ENCODE measurements at regions not wholly inside any gene's neighbourhood (a gene's known extent, or its start where the extent isn't known, plus 50 kb on each side); places are given as distances from the start of the nearest gene placed in this dataset.
"Not testable (repeated sequence)": the region's sequence is repeated elsewhere in the genome, so short reads cannot be mapped to it uniquely, and the experiment has no call there.

GRCh38 chr17:21595086-21595485, 97.2 kb upstream of the KCNJ18 start:
- no peak for DNase-seq (ENCODE audit: low read depth, low spot score)
- no peak for TF ChIP-seq POLR2AphosphoS5 (IDR thresholded peaks at IDR 0.05; ENCODE audit: borderline replicate concordance, low read depth, low read length)
- Histone ChIP-seq H3K36me3 (ENCODE audit: insufficient read depth, low read length) (no peaks in the 10 kb centered on the region), H3K27ac (no peak overlapping the region), H3K9me3 (ENCODE audit: low read depth, low read length) (no peaks in the 10 kb centered on the region), H3K9ac (ENCODE audit: insufficient read length) (no peak overlapping the region), H3K4me3 (no peak overlapping the region)

- Histone ChIP-seq H3K9me3 (ENCODE audit: low read depth, low read length) (no peaks in the 10 kb centered on the region), H3K36me3 (ENCODE audit: insufficient read depth, low read length) (no peaks in the 10 kb centered on the region), H3K27ac (no peak overlapping the region), H3K4me3 (no peak overlapping the region), H3K9ac (ENCODE audit: insufficient read length) (no peak overlapping the region)
- no peak for DNase-seq (ENCODE audit: low read depth, low spot score)
- TF ChIP-seq EZH2 (IDR thresholded peaks at IDR 0.05) (no peak), POLR2AphosphoS5 (IDR thresholded peaks at IDR 0.05; ENCODE audit: borderline replicate concordance, low read depth, low read length) (no peak), FOXP2 (optimal IDR thresholded peaks at IDR 0.05; ENCODE audit: control extremely low read depth, extremely low read length, insufficient read depth) (no peak)
These were observed 90.1 kb upstream of the KCNJ18 start for GRCh38 chr17:21602176-21602575.

- H3K36me3 ChIP-seq (ENCODE audit: insufficient read depth, low read length); H3K9ac ChIP-seq (ENCODE audit: insufficient read length); DNase-seq (ENCODE audit: low read depth, low spot score); H3K9me3 ChIP-seq (ENCODE audit: low read depth, low read length); H3K27ac ChIP-seq; H3K4me3 ChIP-seq: not testable (repeated sequence)
These were observed 89.0 kb upstream of the KCNJ18 start for GRCh38 chr17:21603292-21603691.

DNA sequence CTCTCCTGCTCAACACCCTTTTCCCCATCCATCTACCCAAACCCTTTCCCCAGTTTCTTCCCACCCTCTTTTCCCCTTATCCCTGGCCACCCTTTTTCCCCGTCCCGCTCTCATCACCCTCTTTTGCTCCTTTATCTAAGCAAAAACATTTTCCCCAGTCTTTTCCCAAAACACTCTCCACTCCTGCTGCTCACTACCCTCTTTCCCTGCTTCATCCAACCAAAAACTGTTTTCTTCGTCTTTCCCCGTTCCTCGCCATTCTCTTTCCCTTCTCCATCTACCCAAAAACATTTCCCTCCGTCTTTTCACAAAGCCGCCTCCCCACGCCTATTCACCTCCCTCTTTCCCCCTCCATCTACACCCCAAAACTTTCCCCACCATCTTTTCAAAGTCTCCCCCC, 80.9 kb upstream of the KCNJ18 start:
- not testable (repeated sequence) for H3K27ac ChIP-seq; DNase-seq (ENCODE audit: low read depth, low spot score); H3K9me3 ChIP-seq (ENCODE audit: low read depth, low read length); H3K4me3 ChIP-seq; H3K9ac ChIP-seq (ENCODE audit: insufficient read length); H3K36me3 ChIP-seq (ENCODE audit: insufficient read depth, low read length)

DNA sequence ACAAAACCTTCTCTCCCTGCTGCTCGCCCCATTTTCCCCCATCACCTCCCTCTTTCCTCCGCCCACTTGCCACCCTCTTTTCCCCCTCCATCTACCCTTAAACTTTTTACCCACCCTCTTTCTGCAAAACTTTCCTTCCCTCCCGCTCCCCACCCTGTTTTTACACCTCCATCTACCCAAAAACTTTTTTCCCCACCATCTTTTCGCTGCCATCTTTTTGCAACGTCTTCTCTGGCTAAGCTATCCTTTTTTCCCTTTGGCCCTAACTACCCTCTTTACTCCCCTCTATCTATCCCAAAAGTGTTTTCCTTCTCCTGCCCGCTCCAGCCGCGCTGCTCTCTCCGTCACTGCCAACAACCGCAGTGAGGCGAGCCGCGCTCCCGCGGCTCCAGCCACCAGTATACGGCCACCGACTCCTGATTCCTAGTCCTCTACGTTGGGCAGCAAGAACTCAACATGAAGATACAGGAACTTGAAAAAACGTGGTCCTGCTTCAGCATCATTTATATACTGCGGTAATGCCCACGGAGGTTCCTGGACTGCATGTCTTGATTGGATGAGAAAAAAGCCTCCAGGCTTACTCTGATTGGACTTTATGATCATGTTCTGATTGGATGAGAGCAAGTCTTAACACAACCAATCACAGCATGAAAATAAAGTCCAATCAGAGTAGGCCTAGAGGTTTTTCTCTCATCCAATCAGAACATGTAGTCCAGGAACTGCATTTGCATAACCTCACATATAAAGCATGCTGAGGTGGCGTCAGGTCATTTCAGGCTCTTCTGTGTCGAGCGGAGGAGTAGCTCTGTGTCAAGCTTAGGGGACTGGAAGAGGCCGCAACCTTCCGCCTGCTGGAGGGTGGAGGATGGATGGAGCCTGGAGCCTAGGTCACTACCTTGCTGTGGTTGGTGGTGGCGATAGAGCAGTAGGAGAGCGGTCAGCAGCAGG, 79.9 kb upstream of the KCNJ18 start:
- not testable (repeated sequence) for H3K9ac ChIP-seq (ENCODE audit: insufficient read length); H3K4me3 ChIP-seq; H3K36me3 ChIP-seq (ENCODE audit: insufficient read depth, low read length); H3K9me3 ChIP-seq (ENCODE audit: low read depth, low read length); DNase-seq (ENCODE audit: low read depth, low spot score); H3K27ac ChIP-seq

DNA sequence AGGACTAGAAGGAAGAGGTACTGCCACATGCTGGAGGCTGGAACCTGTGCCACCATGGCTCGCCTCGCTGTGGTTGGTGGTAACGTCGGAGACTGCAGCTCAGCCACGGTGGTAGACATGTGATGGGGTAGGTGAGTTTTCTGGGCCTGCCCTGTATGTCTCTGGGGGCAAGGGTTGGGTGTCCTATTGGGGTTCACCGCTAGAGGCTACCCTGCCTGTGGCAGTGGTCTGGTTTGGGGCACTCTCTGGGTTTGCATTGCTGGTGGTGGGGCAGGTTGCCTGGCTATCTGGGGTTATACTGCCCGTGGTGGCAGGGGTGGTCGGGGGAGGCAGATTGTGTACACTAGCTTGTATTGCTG, 79.3 kb upstream of the KCNJ18 start:
- no peak for DNase-seq (ENCODE audit: low read depth, low spot score)
- H3K27ac ChIP-seq, result no peak overlapping the region
- H3K9me3 ChIP-seq (ENCODE audit: low read depth, low read length), result no peaks in the 10 kb centered on the region
- H3K36me3 ChIP-seq (ENCODE audit: insufficient read depth, low read length), result no peaks in the 10 kb centered on the region
- no peak overlapping the region for H3K4me3 ChIP-seq
- no peak for TF ChIP-seq FOXP2 (optimal IDR thresholded peaks at IDR 0.05; ENCODE audit: control extremely low read depth, extremely low read length, insufficient read depth)
- TF ChIP-seq POLR2AphosphoS5 (IDR thresholded peaks at IDR 0.05; ENCODE audit: borderline replicate concordance, low read depth, low read length), result no peak
- no peak for TF ChIP-seq EZH2 (IDR thresholded peaks at IDR 0.05)
- no peak overlapping the region for H3K9ac ChIP-seq (ENCODE audit: insufficient read length)

- H3K27ac ChIP-seq; H3K4me3 ChIP-seq; H3K9me3 ChIP-seq (ENCODE audit: low read depth, low read length); DNase-seq (ENCODE audit: low read depth, low spot score); H3K9ac ChIP-seq (ENCODE audit: insufficient read length); H3K36me3 ChIP-seq (ENCODE audit: insufficient read depth, low read length): not testable (repeated sequence)
These were observed 65.3 kb upstream of the KCNJ18 start for GRCh38 chr17:21626987-21627386.
